ENCODE measurements at regions not wholly inside any gene's neighbourhood (a gene's known extent, or its start where the extent isn't known, plus 50 kb on each side); places are given as distances from the start of the nearest gene placed in this dataset.

GRCh38 chr2:63775191-63775590, 66.5 kb upstream of the UGP2 start:
- FAIRE-seq = no peak

GRCh38 chr2:63776382-63776781, 65.3 kb upstream of the UGP2 start:
- DNase-seq (ENCODE audit: insufficient read length, low spot score) = no peak
- FAIRE-seq = no peak

More at GRCh38 chr2:63775191-63775590, 66.5 kb upstream of the UGP2 start:
- no peak for DNase-seq (ENCODE audit: insufficient read length, low spot score)

- FAIRE-seq (no peak), DNase-seq (ENCODE audit: insufficient read length, low spot score) (no peak)
Observed at GRCh38 chr2:63777816-63778215, 63.9 kb upstream of the UGP2 start.

GRCh38 chr2:63778391-63778790, 63.3 kb upstream of the UGP2 start:
- FAIRE-seq (no peak), DNase-seq (ENCODE audit: insufficient read length, low spot score) (no peak)

GRCh38 chr2:63780518-63781155, 61.1 kb upstream of the UGP2 start:
- DNase-seq (ENCODE audit: insufficient read length, low spot score) (no peak), FAIRE-seq (no peak)

DNA sequence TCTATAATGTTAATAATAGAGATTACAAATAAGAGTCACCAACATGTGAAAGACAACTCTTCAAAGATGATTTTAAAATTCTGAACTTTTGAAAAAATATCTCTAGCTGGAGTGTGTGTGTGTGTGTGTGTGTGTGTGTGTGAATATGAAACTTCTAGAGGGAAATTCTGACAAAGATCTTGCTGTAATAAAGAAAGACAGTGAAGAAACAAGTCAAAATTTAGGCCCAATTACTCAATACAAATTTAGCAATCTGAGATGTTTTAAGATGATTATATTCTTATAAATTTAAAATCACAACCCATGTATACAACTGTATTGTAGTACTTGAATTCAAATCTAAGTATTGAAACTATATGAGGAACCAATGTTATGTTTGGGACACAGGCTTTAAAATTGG, 57.2 kb upstream of the UGP2 start:
- DNase-seq (ENCODE audit: insufficient read length, low spot score) = no peak

GRCh38 chr2:63785096-63785495, 56.6 kb upstream of the UGP2 start:
- DNase-seq (ENCODE audit: insufficient read length, low spot score) (no peak), FAIRE-seq (no peak)

More for the DNA sequence above, 57.2 kb upstream of the UGP2 start:
- no peak for FAIRE-seq

GRCh38 chr2:63786471-63786870, 55.2 kb upstream of the UGP2 start:
- no peak for FAIRE-seq
- DNase-seq (ENCODE audit: insufficient read length, low spot score) = no peak

GRCh38 chr2:63788071-63788470, 53.6 kb upstream of the UGP2 start:
- FAIRE-seq (no peak), DNase-seq (ENCODE audit: insufficient read length, low spot score) (no peak)

DNA sequence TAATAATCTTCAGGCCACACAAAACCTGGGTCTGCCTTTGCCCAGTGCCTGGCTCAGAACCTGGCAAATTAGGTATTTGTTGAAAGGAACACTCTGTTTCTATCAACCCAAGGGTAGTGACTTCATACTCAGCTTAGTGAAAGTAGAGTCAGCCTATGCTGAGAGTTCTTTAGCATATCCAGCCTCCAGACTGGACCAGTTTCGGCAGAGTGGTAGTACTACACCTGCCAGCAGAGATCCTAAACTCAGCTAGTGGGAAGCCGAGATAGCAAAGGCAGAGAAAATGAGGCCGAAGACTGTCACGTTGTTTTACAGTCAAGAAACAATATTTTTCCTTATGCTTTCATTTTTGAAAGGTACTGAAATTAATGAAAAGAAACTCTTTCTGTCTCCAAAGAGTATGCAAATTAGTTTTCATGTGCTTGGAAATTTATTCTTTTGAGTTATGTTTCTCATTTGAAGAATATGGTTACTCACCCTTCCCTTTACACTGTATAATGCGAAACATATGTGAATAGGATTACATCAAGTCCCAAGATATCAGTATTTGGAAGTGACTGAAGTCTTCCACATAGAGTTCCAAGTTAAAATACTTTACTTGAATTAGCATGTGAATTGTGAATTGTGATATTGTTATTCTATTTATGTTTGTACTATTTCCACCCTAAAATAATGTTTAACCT, 52.2 kb upstream of the UGP2 start:
- no peak for FAIRE-seq
- DNase-seq (ENCODE audit: insufficient read length, low spot score) = no peak

DNA sequence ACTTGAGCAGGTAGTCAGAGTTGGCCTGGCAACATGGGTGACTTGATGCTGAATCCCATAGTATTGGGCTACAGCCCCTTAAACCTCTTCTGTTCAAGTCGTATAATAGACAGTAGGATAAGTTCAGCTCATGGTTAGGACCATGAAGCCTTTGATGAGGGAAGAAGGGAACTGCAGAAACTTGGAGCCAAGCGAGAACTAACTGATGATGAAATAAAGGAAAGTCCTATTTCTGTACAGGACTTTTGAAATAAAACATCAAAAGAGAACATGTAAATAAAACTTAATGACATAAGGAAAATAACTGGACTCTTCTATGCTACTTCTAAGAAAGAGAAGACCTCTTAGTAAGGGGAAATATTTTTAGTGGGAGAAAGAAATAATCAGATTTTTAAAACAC, 51.2 kb upstream of the UGP2 start:
- peak; percentile 23 for FAIRE-seq
- no peak for DNase-seq (ENCODE audit: insufficient read length, low spot score)

- FAIRE-seq = no peak
- DNase-seq (ENCODE audit: insufficient read length, low spot score) = peak; percentile 48
Observed at GRCh38 chr2:63790906-63791305, 50.8 kb upstream of the UGP2 start.

- FAIRE-seq = no peak
- no peak for DNase-seq (ENCODE audit: insufficient read length, low spot score)
Observed at GRCh38 chr2:63791387-63791786, 50.3 kb upstream of the UGP2 start.

Measured in HTR-8/SVneo (cell line).